GM19351 (cell line): ENCODE measurements at regions not wholly inside any gene's neighbourhood (a gene's known extent, or its start where the extent isn't known, plus 50 kb on each side); places are given as distances from the start of the nearest gene placed in this dataset.
A peak's percentile ranks its signal among the peaks of the same experiment; 100 is the strongest.

ENCODE experiments used
- ATAC-seq: cut with Tn5 transposase; IDR thresholded peaks from one replicate; pipeline ENCODE4 v1.9.1; 2021; ENCODE audit warnings: mild to moderate bottlenecking, moderate library complexity; ENCODE audit not compliant: unreplicated experiment

DNA sequence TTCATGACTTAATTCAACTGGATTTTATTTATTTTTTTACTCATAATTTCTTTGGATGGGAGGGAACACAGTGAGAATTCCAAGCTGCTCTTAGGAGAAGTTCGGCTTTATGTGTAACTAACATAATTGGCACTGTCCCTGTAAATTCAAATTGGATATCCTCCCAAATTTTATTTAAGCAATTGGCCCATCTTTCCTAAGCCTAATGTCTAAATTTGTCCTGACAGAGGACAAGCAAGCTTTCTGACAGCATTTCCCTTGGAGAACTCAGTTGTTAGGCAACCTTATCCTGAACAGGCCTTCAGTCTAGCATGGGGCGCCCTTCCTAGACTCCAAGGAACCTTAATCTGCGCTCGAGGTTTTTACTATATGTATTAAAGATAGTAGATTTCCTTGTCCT, 550.3 kb downstream of the NUF2 start:
- ATAC-seq: no peak

DNA sequence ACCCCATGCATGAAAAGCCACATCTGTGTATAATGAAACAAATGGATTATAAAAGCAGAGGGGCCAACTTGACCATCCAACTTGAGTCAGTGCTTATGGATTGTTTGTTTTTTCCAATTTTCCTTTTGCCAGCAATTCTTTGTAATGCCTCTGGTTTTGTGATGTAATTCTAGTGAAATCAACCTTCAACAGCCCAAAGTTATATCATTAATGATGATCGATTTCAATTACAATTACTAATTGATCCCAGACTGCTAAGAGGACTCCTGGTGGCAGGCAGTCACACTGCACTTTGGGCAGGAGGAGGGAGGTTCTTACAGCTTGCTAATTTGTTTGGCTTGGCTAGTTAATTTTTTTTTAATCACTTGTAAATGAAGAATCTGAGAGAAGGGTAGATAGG, 552.3 kb downstream of the NUF2 start:
- no peak for ATAC-seq

DNA sequence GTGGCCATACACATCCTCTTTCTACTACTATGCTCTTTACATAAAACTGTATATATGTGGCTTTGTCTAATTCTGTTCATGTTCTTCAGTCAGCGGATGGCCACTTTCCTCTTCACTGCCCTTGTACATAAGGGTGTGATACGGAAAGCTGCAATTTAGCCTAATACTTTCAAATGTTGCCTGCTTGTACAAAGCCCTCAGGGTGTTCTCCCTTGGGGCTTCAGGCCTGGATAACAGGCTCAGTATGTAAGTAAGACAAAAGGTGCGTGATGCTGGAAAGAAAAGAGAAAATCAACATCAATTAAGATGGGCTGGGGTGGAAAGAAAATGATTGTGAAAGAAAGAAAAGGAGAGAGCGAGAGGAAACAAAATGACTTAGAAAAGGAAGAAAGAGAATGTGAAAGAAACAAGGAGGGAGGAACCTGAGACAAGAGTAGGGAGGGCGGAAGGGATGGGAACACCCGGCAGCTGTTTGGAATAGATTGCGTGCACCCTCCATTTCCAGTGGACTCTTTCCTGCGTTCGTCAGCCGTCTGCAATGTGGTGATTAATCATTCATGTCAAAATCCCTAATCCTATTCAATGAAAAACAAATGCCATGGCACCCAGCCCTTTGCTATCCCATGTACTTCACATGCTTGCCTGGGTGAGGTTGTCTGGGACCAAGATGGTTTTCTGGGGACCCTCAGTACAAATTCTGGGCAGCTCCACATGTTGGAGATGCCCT, 553.6 kb downstream of the NUF2 start:
- ATAC-seq: no peak

DNA sequence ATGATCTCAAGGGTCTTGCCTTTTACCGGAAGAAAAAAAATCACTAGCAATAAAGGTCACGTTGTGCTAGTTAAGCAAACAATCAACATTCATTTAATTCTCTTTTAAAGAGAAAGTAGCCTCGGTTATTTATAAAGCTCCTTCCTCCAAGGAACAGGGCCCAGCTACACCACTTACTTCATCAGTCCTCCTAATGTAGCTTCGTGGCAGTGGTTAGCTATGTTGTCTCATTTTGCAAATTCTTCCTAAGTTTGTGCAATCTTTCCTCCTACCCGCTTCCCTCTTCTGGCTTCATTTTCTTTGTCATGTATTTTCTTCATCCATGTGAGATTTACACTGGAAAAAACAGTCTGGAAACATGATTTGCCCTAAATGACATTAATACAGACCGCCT, 554.2 kb downstream of the NUF2 start:
- ATAC-seq: no peak

GRCh38 chr1:163876546-163876945, 554.8 kb downstream of the NUF2 start:
- no peak for ATAC-seq

DNA sequence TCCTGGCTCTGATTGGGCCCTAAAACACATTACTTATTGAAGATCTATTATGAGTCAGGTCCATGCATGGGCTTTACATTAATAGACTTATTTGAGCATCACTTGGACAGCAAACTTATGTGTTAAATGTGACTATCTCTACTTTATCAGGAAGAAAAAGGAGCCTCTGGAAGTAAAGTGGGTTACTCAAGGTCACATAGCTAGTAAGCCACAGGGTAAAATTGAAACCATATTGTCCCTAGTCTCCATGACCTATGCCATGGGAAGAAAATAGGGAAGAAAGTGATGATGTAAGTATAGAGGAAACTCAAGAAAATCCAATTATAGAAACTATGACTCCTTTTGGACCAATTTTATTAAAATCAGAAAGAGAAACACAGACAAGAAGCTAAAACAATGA, 555.3 kb downstream of the NUF2 start:
- no peak for ATAC-seq

DNA sequence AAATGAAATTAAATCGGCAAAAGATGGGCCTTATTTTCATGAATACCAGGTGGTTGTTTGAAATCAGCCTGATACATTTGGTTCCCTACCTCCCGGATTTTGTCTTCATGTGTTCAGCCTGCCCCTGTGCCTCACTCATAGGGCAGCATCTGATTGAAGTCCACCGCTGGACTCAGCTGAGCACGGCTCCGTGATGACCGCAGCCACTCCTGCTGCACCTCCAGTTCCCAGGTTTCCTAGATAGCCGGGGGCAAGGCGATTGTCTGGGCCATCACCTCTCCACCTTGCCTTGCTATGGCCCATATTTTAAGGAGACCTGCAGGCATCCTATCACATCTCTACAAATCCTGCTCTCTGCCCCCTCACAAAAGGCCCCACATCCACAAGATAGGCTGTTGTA, 563.8 kb downstream of the NUF2 start:
- no peak for ATAC-seq

DNA sequence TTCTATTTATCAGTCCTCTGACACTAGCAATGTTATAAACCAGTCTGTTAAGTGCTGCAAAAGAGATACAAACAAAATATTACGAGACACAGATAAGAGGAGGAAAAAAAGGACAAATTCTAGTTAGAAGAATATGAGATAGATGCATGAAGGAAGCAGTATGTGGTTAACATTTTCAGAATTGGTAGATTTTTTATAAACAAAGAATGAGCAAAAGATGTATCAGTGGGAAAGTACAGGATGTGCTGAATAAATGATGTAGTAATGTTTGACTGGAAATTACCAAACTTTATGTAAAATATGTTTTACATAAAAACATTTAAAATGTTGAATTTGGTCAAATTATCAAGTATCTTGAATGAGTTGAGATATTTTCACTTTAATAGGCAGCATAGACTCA, 574.2 kb downstream of the NUF2 start:
- ATAC-seq: no peak

GRCh38 chr1:163897412-163898155, 575.8 kb downstream of the NUF2 start:
- ATAC-seq: no peak

- no peak for ATAC-seq
These were observed 584.5 kb downstream of the NUF2 start for GRCh38 chr1:163906283-163906682.

DNA sequence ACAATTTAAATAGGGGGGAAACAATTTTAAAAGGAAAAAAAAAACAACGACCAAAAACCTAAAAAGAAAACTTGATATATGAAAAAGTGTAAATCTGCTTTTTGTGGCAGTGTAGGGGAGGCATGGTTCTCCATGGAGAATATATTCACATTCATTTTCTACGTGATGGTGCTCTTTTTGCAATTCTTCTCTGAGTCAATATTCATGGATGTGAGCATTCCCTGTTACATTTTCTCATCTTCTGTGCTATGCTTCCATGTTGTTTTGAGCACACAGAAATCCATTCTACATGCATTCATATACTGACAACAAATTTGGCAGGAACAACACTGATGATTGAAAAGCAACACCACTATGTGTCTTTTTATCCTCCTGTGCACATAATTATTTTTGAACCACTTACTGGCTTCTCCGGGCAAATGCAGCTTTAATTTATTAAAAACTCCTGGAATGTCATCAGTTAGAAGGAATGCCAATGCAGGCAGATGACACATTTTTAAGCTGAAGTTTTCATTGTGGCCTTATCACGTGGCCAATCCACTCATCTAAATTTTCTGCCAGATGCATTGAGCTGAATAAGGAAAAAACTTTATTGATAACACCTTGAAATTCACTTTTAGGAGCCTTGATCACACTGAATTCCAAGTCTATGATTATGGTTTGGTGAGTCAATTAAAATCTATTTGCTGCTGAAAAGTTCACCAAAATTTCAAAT, 590.6 kb downstream of the NUF2 start:
- ATAC-seq: no peak

DNA sequence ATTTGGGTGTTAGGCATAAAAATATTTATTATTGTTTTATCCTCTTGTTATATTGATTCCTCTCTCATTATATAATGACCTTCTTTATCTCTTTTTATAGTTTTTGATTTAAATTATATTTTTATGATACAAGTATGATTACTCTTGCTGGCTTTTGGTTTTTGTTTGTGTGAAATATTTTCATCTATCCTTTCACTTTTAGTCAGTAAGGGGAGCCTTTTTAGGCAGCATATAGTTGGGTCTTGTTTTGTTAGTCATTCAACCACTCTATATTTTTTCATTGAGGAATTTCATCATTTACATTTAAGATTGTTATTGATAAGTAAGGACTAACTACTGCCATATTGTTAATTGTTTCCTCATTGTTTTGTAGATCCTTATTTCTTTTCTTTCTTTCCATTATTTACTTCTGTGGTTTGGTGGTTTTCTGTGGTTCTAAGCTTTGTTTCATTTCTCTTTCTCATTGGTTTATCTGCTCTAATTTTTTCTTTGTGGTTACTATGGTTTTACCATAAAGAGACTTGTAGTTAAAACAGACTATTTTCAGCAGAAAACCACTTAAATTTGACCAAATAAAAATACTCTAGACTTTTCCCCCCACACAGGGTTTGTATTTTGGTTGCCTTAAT, 593.1 kb downstream of the NUF2 start:
- peak; percentile 80 for ATAC-seq

- peak; percentile 85 for ATAC-seq
These were observed 601.0 kb downstream of the NUF2 start for GRCh38 chr1:163922743-163923201.

DNA sequence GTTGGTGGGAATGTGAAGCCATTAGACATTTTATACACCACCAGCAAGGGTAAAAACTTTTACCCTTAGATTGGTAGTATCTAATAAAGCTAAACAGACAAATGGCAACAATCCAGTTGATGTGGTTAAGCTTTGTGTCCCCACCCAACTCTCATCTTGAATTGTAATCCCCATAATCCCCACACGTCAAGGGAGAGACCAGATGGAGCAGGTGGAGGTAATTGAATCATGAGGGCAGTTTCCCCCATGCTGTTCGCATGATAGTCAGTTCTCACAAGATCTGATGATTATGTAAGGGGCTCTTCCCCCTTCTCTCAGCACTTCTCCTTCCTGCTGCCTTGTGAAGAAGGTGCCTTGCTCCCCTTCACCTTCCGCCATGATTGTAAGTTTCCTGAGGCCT, 602.3 kb downstream of the NUF2 start:
- ATAC-seq: no peak

DNA sequence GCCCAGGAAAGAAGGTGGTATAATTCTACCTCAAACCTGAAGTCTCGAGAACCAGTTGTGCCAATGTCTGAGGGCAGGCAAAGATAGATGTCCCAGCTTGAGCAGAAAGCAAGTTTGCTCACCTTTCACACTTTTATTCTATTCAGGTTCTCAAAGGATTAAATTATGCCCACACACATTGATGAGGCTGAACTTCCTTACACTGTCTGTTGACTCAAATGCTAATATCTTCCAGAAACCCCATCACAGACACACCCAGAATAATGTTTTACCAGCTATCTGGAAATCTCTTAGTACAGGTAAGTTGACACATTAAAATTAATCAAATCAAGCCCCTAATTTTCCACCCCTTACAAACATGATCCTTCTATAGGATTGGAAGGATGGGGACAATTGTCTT, 605.7 kb downstream of the NUF2 start:
- no peak for ATAC-seq

DNA sequence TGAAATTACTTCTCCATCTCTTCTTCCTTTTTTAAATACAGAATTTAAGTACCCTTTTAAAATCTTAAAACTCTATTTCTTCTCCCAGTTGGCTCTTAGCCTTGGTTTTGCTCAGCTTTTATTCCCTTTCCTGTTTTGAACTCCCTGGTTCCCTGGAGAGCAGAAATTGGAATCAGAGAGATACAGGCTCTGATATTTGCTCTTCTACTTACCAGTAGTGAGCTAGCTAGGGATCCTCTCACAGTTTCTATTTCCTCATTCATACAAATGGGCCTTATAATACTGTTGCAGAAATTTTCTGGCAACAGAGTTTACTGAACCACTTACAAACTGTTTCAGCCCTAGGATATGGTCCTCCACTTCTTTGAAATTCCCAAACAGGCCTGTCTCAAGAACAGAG, 606.3 kb downstream of the NUF2 start:
- ATAC-seq: no peak

GRCh38 chr1:163928651-163929050, 606.9 kb downstream of the NUF2 start:
- ATAC-seq: no peak

- no peak for ATAC-seq
These were observed 611.1 kb downstream of the NUF2 start for GRCh38 chr1:163932901-163933300.

DNA sequence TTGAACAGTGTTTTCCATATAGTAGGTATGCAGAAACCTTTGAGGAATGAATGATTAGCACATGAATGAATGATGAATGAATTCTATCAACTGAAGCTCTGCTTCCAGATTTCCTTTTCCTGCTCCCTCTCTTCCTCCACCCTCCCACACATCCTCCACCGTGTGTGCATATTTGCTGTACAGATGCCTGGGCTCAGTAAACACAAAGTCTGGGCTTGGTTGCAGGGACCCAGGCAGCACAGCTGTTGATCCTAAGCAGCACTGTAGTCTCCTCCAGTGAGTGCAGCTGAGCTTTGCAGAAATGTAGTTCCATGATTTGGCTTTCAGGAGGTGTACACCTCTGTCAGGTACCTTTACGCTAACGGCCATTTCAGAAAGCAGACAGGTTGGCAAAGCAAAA, 611.7 kb downstream of the NUF2 start:
- no peak for ATAC-seq

DNA sequence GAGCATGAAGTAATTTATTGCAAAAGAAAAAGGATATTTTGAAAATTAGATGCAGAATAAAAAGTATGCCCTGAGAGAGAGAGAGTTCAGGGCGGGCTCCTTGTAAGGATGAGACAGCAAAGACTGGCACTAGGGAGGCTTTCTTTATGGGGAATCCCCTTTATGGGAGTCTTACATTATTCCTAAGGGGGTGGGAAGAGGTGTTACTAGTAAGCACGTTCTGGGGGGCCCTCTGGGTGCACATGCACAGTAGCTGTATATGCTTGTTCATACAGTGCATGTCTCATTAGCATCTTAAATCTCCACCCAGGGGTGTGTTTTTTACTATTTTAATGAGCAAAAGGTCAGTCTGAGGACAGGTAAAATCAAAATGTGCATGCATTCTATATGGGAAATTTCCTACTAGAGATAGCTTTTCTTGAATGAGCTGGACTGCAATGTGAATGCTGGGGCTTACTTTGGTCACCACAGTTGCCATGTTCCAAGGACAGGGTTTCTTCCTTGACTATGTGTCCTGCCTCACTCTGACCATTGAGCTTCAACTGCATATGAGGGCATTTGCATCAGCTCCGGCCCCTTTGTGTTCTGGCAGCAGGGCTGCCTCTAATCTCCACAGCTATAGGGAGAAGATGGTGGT, 614.1 kb downstream of the NUF2 start:
- ATAC-seq: no peak

GRCh38 chr1:163959622-163960021, 599.4 kb upstream of the PBX1 start:
- no peak for ATAC-seq
